NCI-H446 treated with DMSO at 0.1 percent for 48 hours (cell line): ENCODE measurements at regions not wholly inside any gene's neighbourhood (a gene's known extent, or its start where the extent isn't known, plus 50 kb on each side); places are given as distances from the start of the nearest gene placed in this dataset.
"Not testable (repeated sequence)": the region's sequence is repeated elsewhere in the genome, so short reads cannot be mapped to it uniquely, and the experiment has no call there.

Experiments used
- DNase-seq: peaks from one replicate; lab custom pipeline; 2025; lab: John Stamatoyannopoulos, UW

DNA sequence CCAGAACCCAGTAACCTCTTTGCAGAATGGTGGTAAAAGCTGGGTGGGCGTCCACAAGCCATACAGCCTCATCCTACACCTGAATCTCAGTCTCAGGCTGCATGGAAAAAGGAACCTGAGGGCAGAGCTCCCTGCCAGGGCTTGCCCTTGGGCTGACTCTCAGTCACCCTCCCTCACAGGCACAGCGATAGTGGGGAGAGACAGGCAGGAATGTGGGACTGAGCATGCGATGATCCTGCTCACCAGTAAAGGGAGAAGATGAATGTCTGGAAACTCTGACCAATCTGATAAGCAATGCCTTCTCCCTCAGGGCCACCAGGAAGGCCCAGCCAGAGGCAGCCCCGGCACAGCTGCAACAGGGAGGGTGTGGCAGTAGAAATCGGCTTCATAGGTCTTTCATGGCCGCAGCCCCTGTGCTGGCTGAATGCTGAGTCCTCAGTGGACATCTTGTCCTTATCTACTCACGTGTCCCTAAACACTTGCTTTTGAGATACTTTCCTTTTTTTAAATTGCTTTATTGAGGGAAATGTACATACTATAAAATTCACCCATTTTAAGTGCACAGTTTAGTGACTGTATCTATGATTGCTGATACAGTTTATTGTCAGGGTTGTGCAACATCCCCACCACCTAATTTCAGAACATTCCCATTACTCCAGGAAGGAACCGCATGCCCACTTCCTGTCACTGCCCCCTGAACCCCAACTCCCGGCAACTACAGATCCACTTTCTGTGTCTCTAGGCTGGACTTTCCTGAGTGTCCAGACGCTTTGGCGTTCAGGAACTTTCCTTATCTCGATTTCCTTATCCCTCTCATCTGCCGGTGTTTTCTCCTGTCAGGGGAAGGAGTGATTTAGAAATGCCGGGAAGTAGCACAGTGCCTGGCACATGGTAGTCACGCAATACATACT is 258.1 kb downstream of the PCNX1 start:
- DNase-seq: no peak

DNA sequence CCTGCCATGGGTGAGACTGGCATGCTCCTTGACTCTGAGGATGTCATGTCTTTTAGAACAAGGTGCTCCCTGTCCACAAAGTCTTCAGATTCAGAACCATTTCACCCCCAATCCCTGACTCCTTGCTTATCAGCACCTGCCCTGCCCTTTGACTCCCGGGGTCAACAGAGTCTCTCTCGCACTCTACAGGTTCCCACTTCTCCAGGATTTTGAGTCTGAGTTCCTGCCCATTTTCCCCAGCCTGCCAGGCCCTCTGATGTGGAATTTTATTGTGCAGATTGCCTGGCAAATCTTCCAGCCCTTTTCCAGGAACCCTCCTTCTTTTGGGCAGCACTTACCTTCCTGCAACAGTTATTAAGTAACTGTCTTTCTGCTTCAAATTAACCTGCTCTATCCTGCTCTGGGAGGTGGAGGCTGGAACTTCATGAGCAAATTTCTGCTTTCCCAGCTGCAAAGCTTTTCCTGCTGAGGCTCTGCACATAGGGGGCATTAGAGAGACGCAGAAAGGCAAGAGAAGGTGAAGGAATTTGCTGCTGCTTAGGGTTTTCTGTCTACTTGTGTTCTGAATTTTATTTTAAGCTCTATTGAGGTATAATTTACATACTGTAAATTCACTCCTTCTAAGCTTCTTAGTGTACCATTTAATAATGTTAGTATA is 259.1 kb downstream of the PCNX1 start:
- no peak for DNase-seq

DNA sequence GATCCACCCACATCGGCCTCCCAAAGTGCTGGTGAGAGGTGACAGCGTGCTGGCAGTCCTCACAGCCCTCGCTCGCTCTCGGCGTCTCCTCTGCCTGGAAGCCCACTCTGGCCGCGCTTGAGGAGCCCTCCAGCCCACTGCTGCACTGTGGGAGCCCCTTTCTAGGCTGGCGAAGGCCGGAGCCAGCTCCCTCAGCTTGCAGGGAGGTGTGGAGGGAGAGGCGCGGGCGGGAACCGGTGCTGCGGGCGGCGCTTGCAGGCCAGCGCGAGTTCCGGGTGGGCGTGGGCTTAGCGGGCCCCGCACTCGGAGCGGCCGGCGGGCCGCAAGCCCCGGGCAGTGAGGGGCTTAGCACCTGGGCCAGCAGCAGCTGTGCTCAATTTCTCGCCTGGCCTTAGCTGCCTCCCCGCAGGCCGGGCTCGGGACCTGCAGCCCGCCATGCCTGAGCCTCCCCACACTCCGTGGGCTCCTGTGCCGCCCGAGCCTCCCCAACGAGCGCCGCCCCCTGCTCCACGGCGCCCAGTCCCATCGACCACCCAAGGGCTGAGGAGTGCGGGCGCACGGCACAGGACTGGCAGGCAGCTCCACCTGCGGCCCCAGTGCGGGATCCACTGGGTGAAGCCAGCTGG is 260.2 kb downstream of the PCNX1 start:
- DNase-seq: not testable (repeated sequence)

DNA sequence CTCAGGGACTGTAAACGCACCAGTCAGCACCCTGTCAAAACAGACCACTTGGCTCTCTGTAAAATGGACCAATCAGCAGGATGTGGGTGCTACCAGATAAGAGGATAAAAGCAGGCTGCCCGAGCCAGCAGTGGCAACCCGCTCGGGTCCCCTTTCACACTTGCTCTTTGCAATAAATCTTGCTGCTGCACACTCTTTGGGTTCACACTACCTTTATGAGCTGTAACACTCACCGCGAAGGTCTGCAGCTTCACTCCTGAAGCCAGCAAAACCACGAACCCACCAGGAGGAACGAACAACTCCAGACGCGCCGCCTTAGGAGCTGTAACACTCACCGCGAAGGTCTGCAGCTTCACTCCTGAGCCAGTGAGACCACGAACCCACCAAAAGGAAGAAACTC is 260.9 kb downstream of the PCNX1 start:
- DNase-seq: not testable (repeated sequence)

DNA sequence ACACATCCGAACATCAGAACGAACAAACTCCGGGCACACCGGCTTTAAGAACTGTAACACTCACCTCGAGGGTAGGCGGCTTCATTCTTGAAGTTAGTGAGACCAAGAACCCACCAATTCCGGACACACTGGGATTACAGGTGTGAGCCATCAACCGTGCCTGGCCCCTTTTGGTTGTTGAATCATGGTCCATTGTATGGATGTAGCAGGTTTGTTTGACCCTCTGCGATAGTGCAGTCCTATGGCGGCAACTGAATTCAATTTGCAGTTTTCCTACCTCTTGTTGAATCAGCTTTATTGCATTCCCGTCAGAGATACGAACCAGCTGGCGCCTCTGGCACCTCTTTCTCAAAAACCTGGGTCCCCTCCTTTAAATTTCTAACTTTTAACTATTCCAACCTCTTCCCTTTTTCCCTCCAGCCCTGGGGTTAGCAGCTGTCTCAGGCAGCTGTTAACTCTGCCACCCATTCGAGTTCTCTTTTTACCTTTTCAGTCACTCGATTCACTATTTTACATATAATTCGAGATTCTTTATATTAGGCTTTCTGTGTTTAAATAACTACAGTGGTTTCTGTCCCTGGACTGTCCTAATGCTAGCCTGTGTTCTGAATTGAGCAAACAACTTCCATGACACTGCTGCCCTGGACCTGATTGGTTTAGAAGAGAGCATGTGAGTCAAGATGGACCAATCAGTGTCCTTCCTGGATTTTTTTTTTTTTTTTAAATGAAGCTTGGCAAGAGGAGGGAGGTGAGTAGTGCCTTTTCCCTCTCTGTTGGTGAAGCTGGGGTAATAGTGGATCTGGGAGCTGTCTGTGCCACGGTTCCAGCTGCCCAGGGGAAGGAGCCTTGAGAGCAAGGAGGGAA is 261.5 kb downstream of the PCNX1 start:
- no peak for DNase-seq

DNA sequence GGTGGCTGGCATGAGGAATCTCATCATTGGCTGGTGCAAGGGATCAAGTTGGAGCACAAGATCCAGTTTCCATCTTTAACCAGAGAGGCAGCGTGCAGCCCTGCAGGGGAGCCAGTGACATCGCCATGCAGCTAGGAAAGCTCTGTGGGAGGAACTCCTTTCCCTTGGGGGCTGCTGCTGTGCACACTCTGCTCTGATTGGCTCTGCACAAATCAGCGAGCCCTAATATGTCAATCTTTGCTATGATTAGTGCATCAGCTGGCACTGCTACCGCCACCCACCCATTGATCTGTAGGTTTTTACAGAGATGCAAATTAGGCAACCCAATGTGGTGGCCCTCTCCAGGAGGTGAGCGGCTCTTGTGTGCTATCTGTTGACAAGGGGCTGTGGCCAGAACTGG is 262.6 kb downstream of the PCNX1 start:
- no peak for DNase-seq

DNA sequence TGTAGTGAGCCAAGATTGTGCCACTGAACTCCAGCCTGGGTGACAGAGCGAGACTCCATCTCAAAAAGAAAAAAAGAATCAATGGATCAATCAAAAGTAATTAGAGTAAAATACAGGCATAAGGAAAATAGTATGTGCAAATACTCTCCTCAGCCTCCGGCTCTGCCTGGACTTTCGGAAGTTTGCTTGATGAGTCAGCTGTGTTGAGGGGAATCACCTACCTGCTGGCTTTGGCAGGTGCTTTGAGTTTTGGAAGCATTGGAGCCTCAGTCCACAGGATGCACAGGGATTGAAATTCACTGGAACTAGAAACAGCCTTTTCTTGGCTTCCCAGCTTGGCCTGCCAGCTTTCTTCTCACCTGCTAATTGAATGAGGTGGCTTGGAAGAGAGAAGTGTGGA is 268.2 kb downstream of the PCNX1 start:
- DNase-seq: no peak

DNA sequence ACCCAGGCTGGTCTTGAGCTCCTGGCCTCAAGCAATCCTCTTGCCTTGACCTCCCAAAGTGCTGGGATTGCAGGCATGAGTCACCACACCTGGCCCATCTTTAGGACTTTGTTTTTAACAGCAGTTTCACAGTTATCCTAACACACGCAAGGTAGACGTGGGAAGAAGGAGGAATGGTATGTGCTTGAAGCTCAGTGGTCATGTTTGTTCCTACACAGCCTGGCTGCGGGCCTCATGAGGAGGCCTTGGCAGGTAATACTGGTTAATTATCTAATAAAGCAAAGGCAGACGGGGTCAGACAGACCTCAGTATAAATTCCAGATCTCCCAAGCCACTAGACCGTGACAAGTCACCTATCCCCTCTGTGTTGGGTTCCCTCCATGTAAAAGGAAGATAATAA is 271.8 kb downstream of the PCNX1 start:
- DNase-seq: no peak

DNA sequence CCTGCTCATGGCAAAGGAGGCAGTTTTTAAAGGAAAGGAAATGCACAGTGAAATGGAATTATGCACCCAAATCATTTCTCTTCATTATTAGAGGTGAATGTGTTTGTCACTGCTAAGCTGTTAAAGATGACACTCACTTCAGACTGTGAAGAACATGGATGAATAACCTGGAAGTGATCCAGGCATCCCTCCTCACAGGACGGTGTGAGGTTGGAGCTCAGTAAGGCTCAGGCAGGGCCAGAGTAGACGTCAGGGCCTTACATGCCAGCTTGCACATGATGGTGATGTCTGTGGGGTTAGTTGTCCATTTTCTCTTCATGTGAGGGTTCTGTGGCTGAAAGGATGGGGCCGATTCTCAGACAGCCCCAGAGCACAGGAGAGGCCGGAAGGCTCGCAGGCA is 273.1 kb downstream of the PCNX1 start:
- DNase-seq: no peak

DNA sequence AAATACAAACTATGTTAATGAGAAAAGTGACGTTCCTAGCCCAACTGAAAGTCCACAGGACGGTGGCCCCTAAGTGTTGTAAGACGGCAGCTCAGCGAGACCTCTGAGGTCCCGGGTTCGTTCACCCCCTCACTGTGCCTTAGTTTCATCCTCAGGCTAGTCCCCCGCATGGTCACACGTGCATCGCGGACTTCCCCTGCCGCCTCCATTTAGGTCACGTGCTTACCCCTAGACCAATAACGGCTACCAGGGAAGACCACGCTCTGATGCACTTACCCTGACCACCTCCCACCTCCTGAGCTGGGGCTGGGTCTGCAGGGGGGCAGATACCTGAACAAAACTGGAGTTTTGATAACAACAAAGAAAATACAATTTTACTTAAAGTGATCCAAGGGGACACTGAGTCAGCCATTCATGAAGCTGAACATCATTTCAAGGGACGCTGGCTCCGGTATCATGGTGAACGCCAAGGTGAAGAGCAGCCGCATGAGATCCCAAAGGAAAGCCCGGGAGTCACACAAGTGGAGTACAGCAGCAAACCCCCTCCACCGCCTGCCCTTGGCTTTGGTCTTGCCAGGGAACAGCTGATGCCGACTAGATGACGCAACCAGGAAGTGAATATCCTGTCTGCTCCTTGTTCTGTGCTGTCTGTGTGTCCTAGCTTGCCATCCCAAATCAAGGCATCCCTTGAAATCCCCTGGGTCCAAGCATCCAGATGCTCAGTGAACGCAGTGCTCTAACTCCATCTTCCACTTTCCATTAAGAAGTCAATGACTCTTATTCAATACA is 274.1 kb downstream of the PCNX1 start:
- no peak for DNase-seq

DNA sequence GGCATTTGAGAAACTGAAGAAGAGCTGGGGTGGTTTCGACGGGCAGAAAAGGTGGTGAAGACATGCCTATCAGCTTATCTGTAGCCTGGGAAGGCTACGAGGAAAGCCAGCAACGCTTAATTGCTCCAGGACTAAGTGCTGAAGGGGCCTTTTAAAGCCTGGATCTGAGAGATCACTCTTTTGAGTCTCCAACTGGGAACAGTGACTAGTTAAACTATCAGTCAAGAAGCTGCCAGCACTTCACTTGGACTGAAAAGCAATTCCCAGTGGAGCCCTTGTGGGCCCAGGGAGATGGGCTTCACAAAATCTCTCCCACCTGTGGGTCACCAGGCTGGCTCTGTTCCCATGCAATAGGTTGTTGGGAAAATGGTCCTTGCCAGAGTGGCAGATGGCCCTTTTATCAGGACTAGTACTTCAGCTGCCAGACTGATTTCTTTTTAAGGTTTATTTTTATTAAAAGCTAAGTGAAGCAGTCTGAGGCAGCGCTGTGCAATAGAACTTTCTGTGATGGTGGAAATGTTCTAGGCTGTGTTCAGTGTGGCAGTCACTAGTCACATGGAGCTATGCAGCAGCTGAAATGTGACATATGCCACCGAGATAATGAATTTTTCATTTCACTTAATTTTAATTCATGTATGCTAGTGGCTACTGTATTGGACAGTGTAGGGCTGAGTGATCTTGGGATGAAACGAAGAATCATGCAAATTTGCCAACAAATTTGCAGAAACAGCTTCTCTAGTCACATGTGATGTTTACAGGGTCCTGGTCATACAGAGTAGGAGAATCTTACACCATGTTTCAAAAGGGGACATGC is 276.8 kb downstream of the PCNX1 start:
- DNase-seq: peak; percentile 88

DNA sequence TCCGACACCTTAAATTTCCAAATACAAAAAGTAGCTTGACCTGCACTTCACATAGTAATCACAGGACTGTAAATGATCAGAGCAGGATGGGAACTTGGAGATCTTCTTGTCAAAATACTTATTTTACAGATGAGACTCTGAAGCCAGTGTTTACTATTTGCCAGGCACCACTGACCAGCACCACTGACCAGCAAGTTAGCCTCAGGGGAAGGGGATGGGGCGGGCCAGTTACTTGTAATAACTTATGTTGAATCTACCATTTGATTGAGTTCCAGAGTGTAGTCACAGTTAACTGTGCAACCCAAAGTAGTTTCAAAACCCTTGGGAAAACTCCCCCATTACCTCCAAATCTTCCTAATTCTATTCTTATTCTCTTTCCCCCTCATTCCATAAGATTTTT is 278.4 kb downstream of the PCNX1 start:
- DNase-seq: no peak

DNA sequence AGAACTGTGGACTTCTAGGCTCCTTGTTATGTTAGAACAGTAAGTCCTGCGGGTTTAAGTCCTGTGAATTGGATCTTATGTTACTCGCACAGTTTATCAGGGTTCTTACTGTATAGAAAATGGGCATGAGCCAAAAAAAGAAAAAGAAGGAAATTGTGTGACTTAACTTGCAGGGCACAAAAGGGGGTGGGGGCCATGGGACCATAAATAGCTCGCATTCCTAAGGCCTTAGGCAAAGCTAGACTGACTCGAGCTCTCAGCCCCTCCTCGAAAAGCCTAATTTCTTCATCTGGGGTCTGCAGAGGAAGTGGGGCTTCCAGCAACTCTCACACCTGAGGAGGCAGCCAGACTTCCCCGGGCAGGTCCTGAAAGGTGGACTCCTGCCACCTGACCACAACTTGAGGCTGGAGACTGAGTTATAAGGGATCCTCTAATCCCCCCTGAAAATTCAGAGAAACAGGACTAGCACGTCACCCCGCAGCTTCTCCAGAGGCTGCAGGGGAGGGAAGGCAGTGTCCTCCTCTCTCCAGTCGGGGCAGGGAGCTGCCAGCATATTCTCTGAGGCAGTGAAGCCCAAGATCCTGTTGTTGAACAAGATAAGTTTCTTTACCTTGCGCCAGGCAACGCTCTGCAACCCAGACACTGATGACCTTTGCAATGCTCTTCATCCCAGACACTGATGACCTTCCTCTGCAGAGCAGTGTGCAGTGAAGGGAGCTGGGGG is 280.5 kb downstream of the PCNX1 start:
- DNase-seq: no peak

DNA sequence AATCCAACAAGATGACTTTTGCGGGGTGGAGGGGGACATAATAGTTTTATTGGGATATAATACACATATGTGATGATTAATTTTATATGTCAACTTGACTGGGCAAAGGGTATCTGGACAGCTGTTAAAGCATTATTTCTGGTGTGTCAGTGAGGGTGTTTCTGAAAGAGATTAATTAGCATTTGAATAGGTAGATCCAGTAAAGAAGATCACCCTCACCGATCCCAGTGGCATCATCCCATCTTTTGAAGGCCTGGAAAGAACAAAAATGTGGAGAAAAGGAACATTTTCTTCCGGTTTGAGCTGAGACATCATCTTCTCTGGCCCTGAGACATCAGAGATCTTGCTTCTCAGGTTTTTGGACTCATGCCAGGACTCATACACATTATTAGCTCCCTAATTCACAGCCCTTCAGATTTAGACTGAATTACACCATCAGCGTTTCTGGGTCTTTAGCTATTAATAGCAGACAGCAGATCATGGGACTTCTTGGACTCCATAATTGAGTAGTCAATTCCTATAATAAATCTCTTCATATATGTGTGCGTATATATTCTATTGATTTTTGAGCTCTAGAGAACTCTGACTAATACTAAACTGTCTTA is 283.6 kb downstream of the PCNX1 start:
- DNase-seq: peak; percentile 19

DNA sequence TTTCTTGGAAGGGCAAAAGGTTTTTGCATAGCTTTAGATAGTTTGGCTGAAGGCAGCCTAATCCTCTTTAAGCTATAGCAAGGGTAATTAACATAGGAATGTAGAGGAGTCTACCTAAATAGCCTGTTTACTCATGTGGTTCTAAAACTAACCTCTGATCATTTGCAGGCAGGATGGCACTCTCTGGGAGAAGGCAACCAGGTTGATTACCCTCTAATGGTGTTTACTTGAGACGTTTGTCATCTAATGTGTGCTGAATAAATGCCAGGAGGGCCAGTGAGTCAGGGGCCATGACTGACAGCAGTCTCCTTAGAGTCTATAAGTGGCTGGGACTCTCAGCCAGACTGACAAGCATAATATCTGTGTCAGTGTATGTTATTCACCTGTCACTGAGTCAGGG is 286.4 kb downstream of the PCNX1 start:
- DNase-seq: no peak

DNA sequence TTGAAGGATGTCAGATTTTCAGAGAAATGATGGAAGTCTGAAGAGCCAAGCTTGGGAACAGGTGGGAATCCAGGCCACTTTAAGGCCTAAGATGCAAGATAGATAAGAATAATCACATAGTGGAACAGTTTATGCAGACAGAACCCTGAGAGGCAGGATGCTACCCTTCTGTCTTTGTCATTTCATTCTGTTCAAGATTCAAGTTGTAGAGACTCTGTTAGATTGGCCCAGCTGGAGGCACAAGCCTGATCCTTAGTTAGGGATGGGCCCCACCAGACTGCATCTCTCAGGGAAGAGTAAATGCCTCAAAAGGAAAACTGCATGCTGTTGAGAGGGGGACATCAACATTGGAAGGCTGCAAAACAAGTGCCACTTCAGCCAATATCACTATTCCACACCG is 287.0 kb downstream of the PCNX1 start:
- DNase-seq: no peak

DNA sequence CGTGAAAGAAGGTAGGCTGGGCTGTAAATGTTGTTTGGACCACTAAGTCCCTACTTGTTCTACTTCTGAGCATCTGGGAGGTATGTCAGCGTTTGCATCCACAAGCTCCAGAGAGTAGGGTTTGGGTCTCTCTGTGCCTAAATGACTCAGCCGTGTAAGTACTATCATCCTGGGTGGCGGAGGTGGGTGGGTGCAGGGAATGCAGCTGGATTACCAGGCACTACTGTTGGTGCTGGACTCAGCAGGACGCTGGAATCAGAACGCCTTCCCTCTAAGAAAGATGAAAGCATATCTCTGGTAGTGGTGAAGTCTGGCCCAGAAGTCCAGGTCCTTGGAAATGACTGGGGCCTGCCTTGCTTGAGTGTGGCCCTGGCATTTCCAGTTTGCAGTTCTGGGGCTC is 289.7 kb downstream of the PCNX1 start:
- no peak for DNase-seq

DNA sequence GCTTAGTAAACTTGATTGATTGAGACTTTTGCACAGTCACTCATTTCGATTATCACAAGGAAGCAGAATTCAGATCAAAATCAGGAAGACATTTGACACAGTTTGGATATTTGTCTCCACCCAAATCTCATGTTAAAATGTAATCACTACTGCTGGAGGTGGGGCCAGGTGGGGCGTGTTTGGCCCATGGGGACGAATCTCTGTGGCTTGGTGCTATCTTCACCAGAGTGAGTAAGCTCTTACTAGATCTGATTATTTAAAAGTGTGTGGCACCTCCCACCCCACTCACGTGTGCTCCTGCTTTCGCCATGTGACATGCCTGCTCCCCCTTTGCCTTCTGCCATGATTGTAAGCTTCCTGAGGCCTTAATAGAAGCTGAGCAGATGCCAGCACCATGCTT is 291.4 kb downstream of the PCNX1 start:
- DNase-seq: no peak

DNA sequence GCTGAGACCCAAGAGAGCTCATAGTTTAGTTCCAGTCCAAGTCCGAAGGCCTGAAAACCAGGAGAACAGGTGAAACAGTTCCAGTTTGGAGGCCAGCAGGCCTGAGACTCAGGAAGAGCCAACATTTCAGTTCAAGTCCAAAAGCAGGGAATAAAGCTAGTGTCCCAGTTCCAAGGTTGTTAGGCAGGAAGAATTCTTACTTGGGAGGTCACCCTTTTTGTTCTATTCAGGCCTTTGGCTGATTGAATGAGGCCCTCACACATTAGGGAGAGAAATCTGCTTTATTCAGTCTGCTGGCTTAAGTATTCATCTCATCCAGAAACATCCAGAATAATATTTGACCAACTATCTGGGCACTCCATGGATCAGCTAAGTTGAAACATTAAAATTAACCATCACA is 294.6 kb downstream of the PCNX1 start:
- DNase-seq: no peak
